GF-D8 (cell line): ENCODE measurements at regions not wholly inside any gene's neighbourhood (a gene's known extent, or its start where the extent isn't known, plus 50 kb on each side); places are given as distances from the start of the nearest gene placed in this dataset.

Source experiments
- DNase-seq: peaks from one replicate; lab custom pipeline; 2025; lab: John Stamatoyannopoulos, UW

- DNase-seq, result no peak
Measured at GRCh38 chr4:58205446-58206235, 1095.5 kb upstream of the IGFBP7 start.

- DNase-seq, result no peak
Measured at GRCh38 chr4:58192217-58192616, 1082.0 kb upstream of the IGFBP7 start.

- no peak for DNase-seq
Measured at GRCh38 chr4:58191109-58191508, 1080.9 kb upstream of the IGFBP7 start.

GRCh38 chr4:58188316-58188715 is 1078.1 kb upstream of the IGFBP7 start:
- DNase-seq, result no peak

- DNase-seq, result no peak
Measured at GRCh38 chr4:58175024-58175423, 1064.8 kb upstream of the IGFBP7 start.

- no peak for DNase-seq
Measured at GRCh38 chr4:58166490-58166889, 1056.3 kb upstream of the IGFBP7 start.

GRCh38 chr4:58163156-58163555 is 1053.0 kb upstream of the IGFBP7 start:
- no peak for DNase-seq

GRCh38 chr4:58149404-58150085 is 1039.4 kb upstream of the IGFBP7 start:
- DNase-seq, result no peak

- DNase-seq, result no peak
Measured at GRCh38 chr4:58144721-58145120, 1034.5 kb upstream of the IGFBP7 start.

GRCh38 chr4:58138786-58139668 is 1028.8 kb upstream of the IGFBP7 start:
- no peak for DNase-seq

GRCh38 chr4:58136604-58137003 is 1026.4 kb upstream of the IGFBP7 start:
- DNase-seq, result no peak

GRCh38 chr4:58127680-58128079 is 1017.5 kb upstream of the IGFBP7 start:
- DNase-seq, result no peak

GRCh38 chr4:58119298-58119697 is 1009.1 kb upstream of the IGFBP7 start:
- DNase-seq, result no peak

- DNase-seq, result no peak
Measured at GRCh38 chr4:58113126-58113525, 1002.9 kb upstream of the IGFBP7 start.

- no peak for DNase-seq
Measured at GRCh38 chr4:58111818-58112217, 1001.6 kb upstream of the IGFBP7 start.

GRCh38 chr4:58093352-58093751 is 983.2 kb upstream of the IGFBP7 start:
- no peak for DNase-seq

- DNase-seq, result no peak
Measured at GRCh38 chr4:58090539-58090938, 980.4 kb upstream of the IGFBP7 start.

GRCh38 chr4:58081356-58081755 is 971.2 kb upstream of the IGFBP7 start:
- DNase-seq, result no peak

GRCh38 chr4:58075724-58076123 is 965.5 kb upstream of the IGFBP7 start:
- no peak for DNase-seq

GRCh38 chr4:58074382-58074781 is 964.2 kb upstream of the IGFBP7 start:
- DNase-seq, result no peak

- no peak for DNase-seq
Measured at GRCh38 chr4:58070726-58071125, 960.5 kb upstream of the IGFBP7 start.

- DNase-seq, result no peak
Measured at GRCh38 chr4:58064653-58065052, 954.5 kb upstream of the IGFBP7 start.
